ENCODE measurements at regions not wholly inside any gene's neighbourhood (a gene's known extent, or its start where the extent isn't known, plus 50 kb on each side); places are given as distances from the start of the nearest gene placed in this dataset.
"Not testable (repeated sequence)": the region's sequence is repeated elsewhere in the genome, so short reads cannot be mapped to it uniquely, and the experiment has no call there.

- not testable (repeated sequence) for H3K9me3 ChIP-seq (ENCODE audit: low read depth, low read length); H3K4me1 ChIP-seq (ENCODE audit: insufficient read depth, low read length); H3K27me3 ChIP-seq (ENCODE audit: insufficient read depth, low read length); H3K4me3 ChIP-seq (ENCODE audit: low read length)
These were observed 73.9 kb upstream of the FBXO28 start for GRCh38 chr1:224040006-224040405.

DNA sequence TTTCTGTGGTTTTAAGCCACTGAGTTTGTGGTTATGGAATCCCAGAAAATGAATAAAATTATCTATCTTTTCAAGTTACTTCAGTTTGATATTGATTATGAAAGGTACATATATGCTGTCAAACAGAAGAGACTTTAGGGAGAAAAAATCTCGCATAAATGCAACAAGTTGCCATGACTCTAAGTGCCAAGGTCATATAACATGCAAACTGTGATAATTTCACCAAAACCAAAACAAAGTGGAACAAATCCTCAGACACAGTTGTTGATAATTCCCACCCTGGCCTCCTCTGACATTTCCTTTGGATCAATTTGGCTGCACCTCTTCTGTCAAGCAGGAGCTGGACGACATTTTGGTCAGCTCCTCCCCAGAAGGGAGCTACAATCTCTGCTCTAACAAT lies 75.1 kb upstream of the FBXO28 start:
- not testable (repeated sequence) for H3K4me1 ChIP-seq (ENCODE audit: insufficient read depth, low read length); H3K27me3 ChIP-seq (ENCODE audit: insufficient read depth, low read length); H3K4me3 ChIP-seq (ENCODE audit: low read length); H3K9me3 ChIP-seq (ENCODE audit: low read depth, low read length)

- not testable (repeated sequence) for H3K4me1 ChIP-seq (ENCODE audit: insufficient read depth, low read length); H3K4me3 ChIP-seq (ENCODE audit: low read length); H3K9me3 ChIP-seq (ENCODE audit: low read depth, low read length); H3K27me3 ChIP-seq (ENCODE audit: insufficient read depth, low read length)
These were observed 76.5 kb upstream of the FBXO28 start for GRCh38 chr1:224037362-224037761.

DNA sequence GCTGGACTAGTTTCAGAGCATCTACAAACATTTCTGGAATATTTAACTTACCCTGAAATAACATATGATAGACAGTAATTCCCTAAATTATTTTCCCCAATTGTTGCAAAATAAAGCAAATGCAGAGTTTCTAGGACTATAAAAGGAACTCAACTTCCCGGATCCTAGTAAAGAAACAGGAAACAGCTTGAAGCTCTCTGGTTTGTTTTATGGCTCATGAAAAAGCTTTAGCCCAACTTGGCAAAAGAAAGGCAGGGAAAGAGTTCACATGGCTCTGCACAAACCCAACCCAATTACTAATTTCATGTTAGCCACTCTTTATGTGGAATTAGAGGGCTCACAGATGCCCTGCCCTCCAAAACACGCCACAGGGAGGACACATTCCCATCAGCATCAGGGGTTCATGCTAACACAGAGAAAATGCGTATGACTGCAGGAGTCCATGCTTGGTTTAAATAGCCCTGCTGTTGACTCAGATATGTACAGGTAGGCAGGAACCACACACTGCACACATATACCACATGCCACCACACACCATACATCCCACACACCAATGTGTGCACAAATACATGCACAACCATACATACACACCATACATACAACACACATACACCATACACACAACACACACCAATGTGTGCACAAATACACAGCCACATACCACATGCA lies 81.2 kb upstream of the FBXO28 start:
- not testable (repeated sequence) for H3K27me3 ChIP-seq (ENCODE audit: insufficient read depth, low read length); H3K4me3 ChIP-seq (ENCODE audit: low read length); H3K4me1 ChIP-seq (ENCODE audit: insufficient read depth, low read length); H3K9me3 ChIP-seq (ENCODE audit: low read depth, low read length)

DNA sequence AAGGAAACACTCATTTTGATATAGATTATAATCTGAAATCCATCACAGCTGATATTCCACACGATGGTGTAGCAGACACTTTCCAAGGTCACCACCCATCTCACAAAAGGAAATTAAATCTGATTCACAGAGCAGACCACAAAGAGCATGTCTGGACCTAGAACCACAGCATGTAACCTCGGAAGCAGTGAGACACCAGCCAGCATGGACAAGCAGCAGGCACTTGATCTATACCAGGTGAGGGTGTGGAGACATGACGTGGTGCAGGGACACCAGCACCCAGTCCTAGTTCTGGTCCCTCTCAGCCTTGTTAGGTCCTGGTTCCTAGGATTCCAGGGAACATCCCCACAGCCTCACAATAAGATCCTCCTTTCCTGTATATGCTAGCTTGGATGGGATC lies 81.9 kb upstream of the FBXO28 start:
- not testable (repeated sequence) for H3K4me1 ChIP-seq (ENCODE audit: insufficient read depth, low read length); H3K4me3 ChIP-seq (ENCODE audit: low read length); H3K9me3 ChIP-seq (ENCODE audit: low read depth, low read length); H3K27me3 ChIP-seq (ENCODE audit: insufficient read depth, low read length)

DNA sequence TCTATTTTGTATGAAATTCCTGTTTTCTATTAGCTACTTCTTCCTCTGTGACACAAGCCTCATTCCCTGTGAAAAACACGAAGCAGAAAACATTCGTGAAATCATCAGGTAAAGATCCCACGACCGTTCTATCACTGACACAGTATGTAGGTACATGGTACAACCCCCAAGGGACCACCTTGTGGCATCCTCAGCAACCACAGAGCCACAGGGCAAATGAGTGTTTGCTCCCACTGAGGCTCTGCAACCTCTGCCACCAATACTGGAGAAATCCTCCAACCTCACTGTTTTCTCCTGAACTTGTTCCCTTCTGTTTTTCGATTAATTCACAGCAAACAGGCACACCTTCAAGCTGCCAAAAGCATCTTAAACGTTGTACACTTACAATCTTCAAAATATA lies 83.7 kb upstream of the FBXO28 start:
- not testable (repeated sequence) for H3K9me3 ChIP-seq (ENCODE audit: low read depth, low read length); H3K27me3 ChIP-seq (ENCODE audit: insufficient read depth, low read length); H3K4me3 ChIP-seq (ENCODE audit: low read length); H3K4me1 ChIP-seq (ENCODE audit: insufficient read depth, low read length)

DNA sequence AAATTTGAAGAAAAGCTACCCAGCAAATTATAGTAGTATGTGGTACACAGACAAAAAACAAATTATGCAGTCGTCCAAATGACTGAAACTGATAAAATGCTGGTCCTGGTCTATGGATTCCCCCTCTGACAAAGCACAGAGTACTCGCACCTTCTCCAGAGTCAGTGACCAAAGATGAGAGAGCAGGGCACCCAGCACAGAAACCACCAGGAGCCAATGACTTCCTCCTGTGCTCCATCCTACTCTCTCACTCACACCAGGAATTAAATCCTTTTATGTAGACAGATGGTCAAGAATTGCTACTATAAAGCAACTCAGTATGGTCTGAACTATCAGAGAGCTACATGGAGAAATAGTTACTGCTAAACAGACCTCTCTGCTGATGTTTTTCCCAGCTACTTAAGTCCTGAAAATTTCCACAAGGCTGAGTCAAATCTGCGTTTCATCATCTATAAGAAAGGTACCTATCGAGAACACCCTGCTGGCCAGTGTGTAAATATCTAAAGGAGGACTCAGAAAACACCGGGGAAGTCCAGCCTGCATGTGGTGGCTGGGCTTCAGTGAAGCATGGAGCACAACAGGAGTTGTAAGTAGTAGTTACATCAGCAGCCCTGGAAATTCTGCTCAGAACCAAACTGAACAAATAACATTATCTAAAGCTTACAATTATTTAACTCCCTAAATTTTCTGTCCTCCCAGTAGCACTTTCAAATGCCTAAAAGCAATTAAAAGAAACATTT lies 84.5 kb upstream of the FBXO28 start:
- H3K4me1 ChIP-seq (ENCODE audit: insufficient read depth, low read length); H3K4me3 ChIP-seq (ENCODE audit: low read length); H3K27me3 ChIP-seq (ENCODE audit: insufficient read depth, low read length); H3K9me3 ChIP-seq (ENCODE audit: low read depth, low read length): not testable (repeated sequence)

DNA sequence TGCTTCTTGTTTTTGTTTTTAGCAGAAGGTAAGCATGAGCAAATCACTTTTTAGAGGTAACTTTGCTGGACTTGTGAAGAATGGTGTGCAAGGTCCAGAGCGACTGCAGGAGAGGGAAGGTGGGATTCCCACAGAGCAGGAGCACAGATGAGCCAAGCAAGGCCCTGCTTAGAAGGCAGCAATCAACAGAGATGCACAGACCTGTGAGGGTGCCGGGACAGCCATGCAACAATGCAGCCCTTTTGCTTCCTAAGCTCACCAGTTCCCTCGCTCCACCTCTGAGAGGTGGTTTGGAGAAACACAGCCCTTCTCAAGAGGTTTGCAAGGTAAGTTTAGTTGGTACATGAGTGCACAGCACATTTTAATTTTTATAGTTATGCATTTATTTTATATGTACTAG lies 85.1 kb upstream of the FBXO28 start:
- H3K27me3 ChIP-seq (ENCODE audit: insufficient read depth, low read length); H3K9me3 ChIP-seq (ENCODE audit: low read depth, low read length); H3K4me1 ChIP-seq (ENCODE audit: insufficient read depth, low read length); H3K4me3 ChIP-seq (ENCODE audit: low read length): not testable (repeated sequence)

DNA sequence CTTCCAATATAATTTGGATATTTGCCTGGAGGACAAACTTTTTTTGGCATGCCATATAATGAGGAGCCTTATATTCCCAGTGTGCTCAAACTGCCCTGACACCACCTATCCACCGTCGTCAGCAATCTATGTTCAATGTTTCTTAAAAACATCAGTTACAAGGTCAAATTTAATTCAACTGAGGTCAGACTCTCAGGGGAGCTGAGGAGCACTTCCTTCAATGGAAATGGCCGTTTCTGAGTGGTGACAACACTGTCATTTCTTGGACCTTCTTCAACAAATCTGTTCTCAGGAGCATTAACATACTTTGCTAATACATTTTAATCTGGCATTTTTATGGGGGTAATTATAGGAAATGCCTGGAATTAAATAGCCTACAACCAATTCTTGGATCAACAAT lies 90.8 kb upstream of the FBXO28 start:
- not testable (repeated sequence) for H3K4me3 ChIP-seq (ENCODE audit: low read length); H3K9me3 ChIP-seq (ENCODE audit: low read depth, low read length); H3K27me3 ChIP-seq (ENCODE audit: insufficient read depth, low read length); H3K4me1 ChIP-seq (ENCODE audit: insufficient read depth, low read length)

DNA sequence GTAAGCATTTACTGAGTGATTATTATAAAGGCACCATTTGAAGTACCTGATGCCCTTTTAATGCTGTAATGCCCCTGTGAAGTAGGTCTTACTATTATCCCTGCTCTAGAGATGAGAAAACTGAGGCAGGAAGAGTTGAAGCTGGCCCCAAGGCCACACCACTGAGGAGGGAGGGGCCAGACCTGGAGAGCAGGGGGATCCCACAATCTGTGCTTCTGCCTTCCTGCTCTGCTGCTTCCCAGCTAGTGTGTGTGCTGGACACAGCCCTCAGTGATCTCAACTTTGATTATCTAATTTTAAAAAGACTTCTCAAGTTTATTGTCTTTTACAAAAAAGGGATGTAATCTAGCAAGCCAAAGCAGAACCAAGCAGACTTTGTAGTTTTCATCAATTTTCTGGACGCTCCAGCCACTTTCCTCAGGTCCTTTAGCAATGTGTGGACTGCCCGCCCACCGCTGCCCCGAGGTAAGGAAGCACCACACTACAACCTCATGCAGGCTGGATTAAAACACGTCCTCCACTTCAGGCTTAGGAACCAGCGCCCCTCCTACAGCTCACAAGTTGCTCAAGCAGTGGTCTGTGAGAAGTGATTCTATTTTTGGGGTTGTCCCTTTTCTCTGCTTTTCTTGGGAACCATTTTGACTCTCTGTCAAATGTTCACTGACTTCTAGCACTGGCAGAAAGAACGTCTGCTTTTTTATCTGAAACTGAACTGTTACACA lies 91.5 kb upstream of the FBXO28 start:
- H3K4me1 ChIP-seq (ENCODE audit: insufficient read depth, low read length); H3K9me3 ChIP-seq (ENCODE audit: low read depth, low read length); H3K27me3 ChIP-seq (ENCODE audit: insufficient read depth, low read length); H3K4me3 ChIP-seq (ENCODE audit: low read length): not testable (repeated sequence)

DNA sequence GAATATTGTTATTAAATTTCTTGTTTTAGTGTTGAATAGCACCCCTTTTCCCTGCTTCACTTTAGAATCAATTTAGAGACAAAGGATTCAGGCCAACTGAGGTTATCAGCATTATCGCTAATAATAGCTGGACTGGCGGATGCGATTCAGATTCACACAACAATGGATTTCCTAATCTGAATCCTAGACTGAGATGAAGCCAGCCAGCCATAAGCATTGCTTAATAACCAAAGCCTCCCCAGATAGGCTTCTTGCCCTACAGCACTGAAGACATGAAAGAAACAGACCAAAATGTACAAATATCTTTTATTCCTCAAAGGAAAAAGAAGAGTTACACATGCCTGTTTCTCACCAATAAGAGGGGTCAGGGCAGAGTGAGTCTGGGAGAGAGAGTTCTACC lies 94.0 kb upstream of the FBXO28 start:
- not testable (repeated sequence) for H3K4me3 ChIP-seq (ENCODE audit: low read length); H3K27me3 ChIP-seq (ENCODE audit: insufficient read depth, low read length); H3K9me3 ChIP-seq (ENCODE audit: low read depth, low read length); H3K4me1 ChIP-seq (ENCODE audit: insufficient read depth, low read length)

GRCh38 chr1:224015782-224016181 lies 98.1 kb upstream of the FBXO28 start:
- H3K27me3 ChIP-seq (ENCODE audit: insufficient read depth, low read length); H3K4me3 ChIP-seq (ENCODE audit: low read length); H3K4me1 ChIP-seq (ENCODE audit: insufficient read depth, low read length): not testable (repeated sequence)
- H3K9me3 ChIP-seq (ENCODE audit: low read depth, low read length): peaks cover 34% of the 10 kb centered on the region

DNA sequence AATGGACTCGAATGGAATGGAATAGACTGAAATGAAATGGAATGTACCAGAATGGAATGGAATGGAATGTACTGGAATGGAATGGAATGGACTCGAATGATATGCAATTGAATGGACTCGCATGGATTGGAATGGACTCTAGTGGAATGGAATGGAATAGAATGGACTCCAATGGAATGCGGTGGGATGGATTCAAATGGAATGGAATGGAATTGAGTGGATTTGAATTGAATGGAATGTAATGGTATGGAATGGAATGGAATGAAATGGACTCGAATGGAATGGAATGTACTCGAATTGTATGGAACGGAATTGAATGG lies 99.6 kb upstream of the FBXO28 start:
- Histone ChIP-seq H3K9me3 (ENCODE audit: low read depth, low read length) (peaks cover 34% of the 10 kb centered on the region), H3K4me1 (ENCODE audit: insufficient read depth, low read length) (no peaks in the 10 kb centered on the region), H3K4me3 (ENCODE audit: low read length) (no peak overlapping the region), H3K27me3 (ENCODE audit: insufficient read depth, low read length) (no peaks in the 10 kb centered on the region)

- H3K9me3 ChIP-seq (ENCODE audit: low read depth, low read length): peaks cover 34% of the 10 kb centered on the region
- not testable (repeated sequence) for H3K27me3 ChIP-seq (ENCODE audit: insufficient read depth, low read length); H3K4me3 ChIP-seq (ENCODE audit: low read length); H3K4me1 ChIP-seq (ENCODE audit: insufficient read depth, low read length)
These were observed 100.1 kb upstream of the FBXO28 start for GRCh38 chr1:224013626-224014329.

- H3K4me1 ChIP-seq (ENCODE audit: insufficient read depth, low read length): not testable (repeated sequence)
These were observed 101.0 kb upstream of the FBXO28 start for GRCh38 chr1:224012807-224013434.

More at GRCh38 chr1:224012807-224013434, 101.0 kb upstream of the FBXO28 start:
- H3K4me3 ChIP-seq (ENCODE audit: low read length); H3K27me3 ChIP-seq (ENCODE audit: insufficient read depth, low read length): not testable (repeated sequence)
- peaks cover 34% of the 10 kb centered on the region for H3K9me3 ChIP-seq (ENCODE audit: low read depth, low read length)

Data from mononuclear cell (primary cell).